ENCODE measurements at regions not wholly inside any gene's neighbourhood (a gene's known extent, or its start where the extent isn't known, plus 50 kb on each side); places are given as distances from the start of the nearest gene placed in this dataset.
"Not testable (repeated sequence)": the region's sequence is repeated elsewhere in the genome, so short reads cannot be mapped to it uniquely, and the experiment has no call there.

GRCh38 chr2:201946746-201947145 lies 86.9 kb upstream of the FZD7 start:
- not testable (repeated sequence) for DNase-seq (ENCODE audit: low read depth)

DNA sequence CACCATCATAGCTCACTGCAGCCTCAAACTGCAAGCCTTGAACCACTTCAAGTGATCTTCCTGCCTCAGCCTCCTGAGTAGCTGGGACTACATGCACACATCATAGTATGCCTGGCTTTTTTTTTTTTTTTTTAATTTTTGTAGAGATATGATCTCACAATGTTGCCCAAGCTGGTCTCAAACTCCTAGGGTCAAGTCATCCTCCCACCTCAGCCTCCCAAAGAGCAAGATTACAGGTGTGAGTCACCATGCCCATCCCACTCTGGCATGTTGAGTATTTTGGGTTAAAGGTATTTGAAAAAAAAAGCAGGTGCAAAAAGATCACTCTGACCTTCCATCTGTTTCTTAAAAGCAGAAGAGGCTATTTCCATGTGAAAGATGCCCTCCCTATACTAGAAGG lies 86.4 kb upstream of the FZD7 start:
- no peak for DNase-seq (ENCODE audit: low read depth)

GRCh38 chr2:201949181-201949926 lies 84.3 kb upstream of the FZD7 start:
- no peak for DNase-seq (ENCODE audit: low read depth)

DNA sequence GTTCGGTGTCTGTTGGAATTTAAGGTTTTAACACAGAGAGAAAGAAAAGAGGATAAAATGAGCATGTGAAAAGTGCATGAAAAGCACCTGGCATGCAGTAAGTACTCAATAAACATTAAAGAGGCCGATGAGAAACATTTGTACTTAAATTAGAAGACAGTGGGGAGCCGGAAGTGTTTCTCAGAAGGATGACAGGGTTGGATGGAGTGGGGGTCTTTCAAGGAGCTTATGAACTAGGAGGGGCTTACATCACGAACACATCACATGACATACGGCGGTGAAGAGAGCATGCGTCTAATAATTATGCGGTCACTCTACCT lies 83.8 kb upstream of the FZD7 start:
- DNase-seq (ENCODE audit: low read depth): no peak

DNA sequence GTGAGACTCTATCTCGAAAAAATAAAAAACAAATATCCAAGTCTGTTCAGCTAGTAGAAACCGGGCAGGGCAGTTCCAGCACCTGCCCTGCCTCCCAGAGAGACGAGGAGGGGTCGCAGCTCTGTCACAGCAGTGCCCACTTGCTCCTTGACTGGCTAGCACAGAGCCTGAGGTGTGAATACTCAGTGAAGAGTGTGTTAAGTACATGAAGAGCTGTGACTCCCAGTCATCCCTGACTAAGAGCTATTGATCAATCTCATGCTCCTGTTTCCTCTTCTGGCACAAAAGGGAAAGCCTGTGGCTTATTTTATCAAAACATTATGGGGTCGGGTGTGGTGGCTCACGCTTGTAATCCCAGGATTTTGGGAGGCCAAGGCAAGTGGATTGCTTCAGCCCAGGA lies 83.0 kb upstream of the FZD7 start:
- no peak for DNase-seq (ENCODE audit: low read depth)

DNA sequence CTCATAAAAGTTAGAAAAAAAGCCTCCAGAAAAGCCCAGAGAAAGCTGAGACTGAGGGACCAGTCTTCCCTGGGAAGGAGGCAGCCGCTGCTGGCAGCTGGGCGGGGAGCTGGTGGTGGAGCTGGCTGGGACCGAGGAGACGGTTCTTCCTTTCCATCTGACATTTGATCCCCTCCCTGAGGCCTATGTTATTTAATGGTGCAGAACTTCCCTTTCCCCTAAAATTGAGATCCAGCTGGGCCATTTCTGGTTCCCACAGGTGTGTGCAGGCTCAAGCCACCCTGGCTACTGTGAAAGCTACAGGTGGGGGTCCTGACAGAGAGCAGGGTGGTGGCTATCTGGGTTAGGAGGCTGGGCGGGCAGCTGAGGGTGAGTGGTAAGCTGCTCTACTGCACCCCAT lies 81.5 kb upstream of the FZD7 start:
- DNase-seq (ENCODE audit: low read depth): no peak

DNA sequence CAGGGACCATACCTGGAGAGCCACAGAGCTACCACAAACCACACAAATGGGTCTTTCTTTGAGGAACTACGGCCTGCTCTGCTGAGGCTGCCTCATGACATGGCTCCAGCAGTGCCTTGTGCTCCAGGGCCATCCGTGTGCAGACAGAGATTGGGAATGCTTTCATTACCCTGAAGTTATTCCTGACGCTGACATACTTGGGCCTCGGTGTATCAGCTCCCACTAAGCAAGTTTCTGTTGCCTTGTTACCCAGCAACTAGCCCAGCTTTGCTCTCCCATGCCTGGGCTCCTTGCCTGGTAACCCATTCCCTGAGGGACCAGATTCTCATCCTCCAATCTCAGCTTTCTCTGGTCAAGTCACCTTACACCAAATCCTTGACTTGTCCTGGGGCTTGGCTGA lies 80.3 kb upstream of the FZD7 start:
- DNase-seq (ENCODE audit: low read depth): no peak

- no peak for DNase-seq (ENCODE audit: low read depth)
Measured at GRCh38 chr2:201953880-201954279, 79.8 kb upstream of the FZD7 start.

GRCh38 chr2:201955231-201955630 lies 78.4 kb upstream of the FZD7 start:
- DNase-seq (ENCODE audit: low read depth): no peak

DNA sequence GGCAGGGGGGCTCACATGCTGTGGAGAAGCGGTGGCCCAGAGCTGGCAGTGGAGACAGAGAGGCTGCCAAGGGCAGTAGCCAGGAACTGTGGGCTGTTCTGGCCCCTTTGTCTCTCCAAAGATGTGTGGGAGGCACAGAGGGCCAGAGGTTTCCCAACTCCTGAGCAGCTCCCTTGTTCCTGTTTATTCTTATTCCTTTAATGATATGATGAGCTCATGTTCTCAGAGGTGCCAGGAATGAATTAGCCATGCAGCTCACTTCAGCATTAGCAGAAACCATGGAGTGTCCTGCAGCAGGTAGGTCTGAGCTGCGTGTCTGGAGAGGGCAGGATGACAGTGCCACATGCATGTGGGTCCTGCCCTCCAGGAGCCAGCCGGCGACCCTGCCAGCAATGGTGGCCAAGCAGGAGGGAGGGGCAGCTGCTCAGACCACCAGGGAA lies 77.9 kb upstream of the FZD7 start:
- DNase-seq (ENCODE audit: low read depth): no peak

- DNase-seq (ENCODE audit: low read depth): no peak
Measured at GRCh38 chr2:201956361-201956760, 77.3 kb upstream of the FZD7 start.

- no peak for DNase-seq (ENCODE audit: low read depth)
Measured at GRCh38 chr2:201957091-201957490, 76.6 kb upstream of the FZD7 start.

GRCh38 chr2:201959198-201959597 lies 74.5 kb upstream of the FZD7 start:
- DNase-seq (ENCODE audit: low read depth): no peak

- DNase-seq (ENCODE audit: low read depth): no peak
Measured at GRCh38 chr2:201959626-201960025, 74.0 kb upstream of the FZD7 start.

DNA sequence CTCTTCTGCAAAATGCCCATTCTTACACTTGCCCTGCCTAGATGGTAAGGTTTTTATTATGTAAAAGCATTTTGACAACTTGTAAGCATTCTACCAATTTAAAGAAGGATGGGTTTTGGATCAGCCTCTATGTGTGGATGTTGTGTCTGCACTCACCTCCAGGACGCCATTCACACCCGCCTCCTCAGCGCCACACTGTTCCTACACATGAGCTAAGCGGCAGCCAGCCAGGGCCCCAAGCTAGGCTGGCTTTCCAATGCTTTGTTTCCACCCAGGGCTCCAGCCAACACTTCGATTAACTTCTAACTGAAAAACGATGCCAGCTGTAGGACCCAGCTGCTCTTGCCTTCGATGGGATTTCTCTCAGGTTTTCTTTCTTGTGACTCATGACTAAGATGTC lies 73.3 kb upstream of the FZD7 start:
- no peak for DNase-seq (ENCODE audit: low read depth)

- no peak for DNase-seq (ENCODE audit: low read depth)
Measured at GRCh38 chr2:201961401-201961800, 72.3 kb upstream of the FZD7 start.

DNA sequence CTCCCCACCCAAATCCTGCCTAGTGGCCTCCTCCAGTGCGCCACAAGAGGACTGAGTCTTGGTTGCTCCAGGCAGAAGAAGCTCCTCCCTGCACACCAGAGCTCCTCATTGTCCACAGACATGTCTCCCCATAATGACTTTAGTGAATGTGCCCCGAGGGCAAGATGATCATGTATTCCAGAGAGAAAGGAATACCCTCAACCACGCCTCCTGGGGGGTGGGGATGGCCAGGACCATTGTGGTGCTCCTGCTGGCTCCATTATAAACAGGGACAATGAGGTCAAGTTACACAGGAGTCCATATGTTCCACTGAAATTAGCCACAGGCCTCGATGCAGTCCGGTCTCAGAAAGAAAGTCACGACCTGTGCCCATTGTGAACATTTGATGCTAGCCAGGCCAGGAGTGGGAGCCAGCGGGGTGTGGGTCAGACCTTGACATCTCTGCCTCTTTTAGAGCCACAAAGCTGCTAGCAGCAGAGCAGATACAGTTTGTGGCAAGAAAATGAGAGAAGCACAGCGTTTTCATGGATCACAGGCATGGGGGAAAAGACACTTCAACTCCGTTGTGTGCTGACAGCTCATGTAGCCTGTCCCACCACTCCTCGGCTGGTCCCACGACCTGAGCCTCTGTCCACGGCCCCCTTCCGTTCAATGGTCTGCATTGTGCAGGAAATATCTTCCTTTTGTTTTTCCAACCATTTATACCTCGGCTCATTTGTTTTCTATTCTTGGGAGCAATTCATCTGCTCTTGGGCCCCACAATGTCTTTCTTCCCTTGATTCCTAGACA lies 70.7 kb upstream of the FZD7 start:
- DNase-seq (ENCODE audit: low read depth): no peak

DNA sequence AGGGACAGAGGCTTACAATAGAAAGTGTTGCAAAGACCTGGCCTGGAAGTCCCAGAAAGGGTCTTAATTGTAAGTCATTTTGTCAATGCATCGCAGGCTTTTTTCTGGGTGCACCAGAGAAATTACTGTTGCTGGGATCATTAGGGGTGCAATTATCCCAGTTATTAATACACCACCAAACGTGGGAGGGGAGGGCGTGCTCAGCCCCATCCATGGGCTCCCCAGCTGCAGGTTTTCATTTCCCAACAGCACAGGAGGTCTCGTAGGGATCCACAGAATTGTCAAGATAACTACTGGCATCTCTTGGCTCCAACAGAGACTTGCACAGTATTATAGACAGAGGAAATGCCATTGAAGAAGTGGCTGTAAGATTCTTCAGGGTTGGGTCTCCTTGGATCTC lies 69.6 kb upstream of the FZD7 start:
- DNase-seq (ENCODE audit: low read depth): no peak

DNA sequence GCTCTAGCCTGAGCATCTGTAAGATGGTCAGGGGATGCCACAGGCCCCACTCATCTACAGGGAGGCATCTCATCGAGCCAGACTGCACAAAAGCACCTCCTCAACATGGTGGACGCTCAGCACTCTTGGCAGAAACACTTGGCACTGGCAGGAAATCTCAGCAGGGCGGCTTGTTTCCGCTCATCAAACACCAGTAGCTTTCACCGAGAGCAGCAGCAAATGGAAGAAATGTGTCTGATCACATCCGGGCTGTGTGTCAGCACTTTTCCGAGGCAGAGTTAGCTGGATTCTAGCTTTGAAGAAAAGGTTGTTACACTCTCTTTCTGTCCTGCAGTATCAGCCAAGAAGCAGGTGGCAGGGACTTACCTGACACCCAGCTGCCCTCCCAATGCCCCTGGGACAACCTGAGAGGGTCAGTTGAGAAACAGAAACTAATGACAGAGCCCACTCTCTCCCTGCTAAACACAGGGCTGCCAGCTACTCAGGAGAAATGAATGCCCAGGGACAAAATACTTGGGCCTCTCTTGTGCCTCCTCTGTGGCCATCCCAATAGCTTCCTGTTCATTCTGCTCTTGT lies 68.9 kb upstream of the FZD7 start:
- no peak for DNase-seq (ENCODE audit: low read depth)

GRCh38 chr2:201965550-201965949 lies 68.1 kb upstream of the FZD7 start:
- no peak for DNase-seq (ENCODE audit: low read depth)

DNA sequence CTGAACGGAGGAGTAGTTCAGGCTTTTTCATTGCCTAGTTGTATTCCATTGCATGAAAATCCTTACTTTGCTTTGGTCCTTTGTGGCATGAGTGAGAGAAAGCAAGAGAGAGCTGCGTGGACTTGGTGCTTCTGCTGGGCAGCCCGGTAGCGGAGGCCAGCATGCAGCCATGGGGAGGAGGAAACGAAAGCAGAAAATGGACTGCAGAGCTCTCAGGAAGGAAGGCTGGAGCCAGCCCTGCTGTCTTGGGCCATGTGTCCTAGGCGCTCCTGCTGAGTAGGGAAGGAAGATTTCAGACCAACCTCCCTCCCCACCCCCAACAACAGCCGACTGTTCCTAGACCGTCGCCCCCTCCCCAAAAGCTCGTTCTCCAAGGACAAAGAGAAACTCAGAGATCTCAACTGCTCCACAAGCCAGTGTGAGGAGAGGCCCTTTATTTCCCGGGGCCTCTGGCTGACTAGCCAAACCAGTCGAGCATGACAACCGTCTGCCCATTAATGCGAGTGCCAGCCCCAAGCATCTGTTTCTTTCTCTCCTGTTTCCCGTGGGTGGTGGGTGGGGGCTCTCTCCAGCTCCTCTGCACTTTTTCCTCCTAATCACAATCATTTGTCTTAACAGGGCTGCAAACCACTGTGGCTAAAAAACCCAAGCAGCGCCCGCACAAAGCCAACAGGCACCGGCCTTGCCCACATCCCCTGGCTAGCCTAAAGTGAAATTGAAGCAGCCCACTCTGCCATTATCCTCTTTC lies 66.8 kb upstream of the FZD7 start:
- no peak for DNase-seq (ENCODE audit: low read depth)

GRCh38 chr2:201968050-201968449 lies 65.6 kb upstream of the FZD7 start:
- no peak for DNase-seq (ENCODE audit: low read depth)

DNA sequence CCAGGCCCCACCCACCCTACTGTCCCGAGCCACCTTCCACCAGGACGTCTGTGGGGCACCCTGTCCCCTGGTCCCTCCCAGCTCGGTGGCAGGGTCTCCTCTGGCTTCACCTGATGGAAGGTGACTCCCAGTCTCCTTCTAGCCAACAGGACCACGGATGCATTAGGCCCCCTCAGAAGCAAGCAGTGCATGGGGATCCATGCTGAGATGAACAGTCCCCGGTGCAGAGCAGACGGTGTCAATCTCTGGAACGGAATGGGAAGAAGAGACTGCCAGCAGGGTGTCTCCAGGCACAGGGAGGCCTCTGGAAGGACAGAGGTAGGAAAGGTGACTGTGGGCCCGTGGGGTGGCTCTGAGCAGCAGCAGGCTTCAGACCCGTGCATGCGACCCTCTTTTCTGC lies 65.2 kb upstream of the FZD7 start:
- no peak for DNase-seq (ENCODE audit: low read depth)
